ENCODE measurements at regions not wholly inside any gene's neighbourhood (a gene's known extent, or its start where the extent isn't known, plus 50 kb on each side); places are given as distances from the start of the nearest gene placed in this dataset.

GRCh38 chr9:115938479-115938878 is 215.1 kb upstream of the PAPPA start:
- Histone ChIP-seq H3K23ac (ENCODE audit: insufficient read length, low read depth, low read length) (no peak overlapping the region), H2AFZ (ENCODE audit: low read length) (no peak overlapping the region), H3K18ac (ENCODE audit: insufficient read length, low read depth, low read length) (no peak overlapping the region), H4K5ac (ENCODE audit: insufficient read length, low read depth, low read length) (no peak overlapping the region), H3K56ac (ENCODE audit: insufficient read length, low read depth, low read length) (no peak overlapping the region), H3K27me3 (ENCODE audit: insufficient read depth, low read length) (no peaks in the 10 kb centered on the region), H3K27ac (ENCODE audit: insufficient read length, low read depth, low read length) (no peak overlapping the region), H2BK20ac (ENCODE audit: low read depth, low read length, poor library complexity, severe bottlenecking) (no peak overlapping the region), H3K4me2 (ENCODE audit: insufficient read depth, insufficient read length, low read length) (no peak overlapping the region), H3K79me1 (ENCODE audit: insufficient read depth, low read depth, low read length, poor library complexity, severe bottlenecking) (no peaks in the 10 kb centered on the region), H4K20me1 (ENCODE audit: control insufficient read depth, insufficient read depth, insufficient read length) (no peaks in the 10 kb centered on the region), H3K79me2 (ENCODE audit: insufficient read depth, low read length) (no peaks in the 10 kb centered on the region), H4K8ac (replicated peaks; ENCODE audit: insufficient read length, low read depth, low read length) (no peak overlapping the region), H3K9me3 (ENCODE audit: control insufficient read depth, low read depth, low read length) (no peaks in the 10 kb centered on the region), H2BK5ac (ENCODE audit: insufficient read length, low read length) (no peak overlapping the region), H3K23me2 (ENCODE audit: insufficient read length, low read depth, low read length, poor library complexity, severe bottlenecking) (no peaks in the 10 kb centered on the region), H2AK5ac (ENCODE audit: insufficient read length, low read length) (no peak overlapping the region), H3K4ac (ENCODE audit: low read depth, low read length) (no peak overlapping the region), H2BK120ac (ENCODE audit: low read depth, low read length, poor library complexity, severe bottlenecking) (no peak overlapping the region), H4K91ac (ENCODE audit: insufficient read length, low read depth, low read length) (no peak overlapping the region), H3T11ph (ENCODE audit: low read length) (no peak overlapping the region), H3K14ac (ENCODE audit: insufficient read depth, low read length) (no peak overlapping the region), H2BK15ac (ENCODE audit: low read depth, low read length) (no peak overlapping the region), H3K9ac (ENCODE audit: extremely low read depth, insufficient read length, low read length) (no peak overlapping the region), H2BK12ac (ENCODE audit: insufficient read length, low read depth, low read length) (no peak overlapping the region), H3K4me1 (ENCODE audit: insufficient read depth, low read length) (no peaks in the 10 kb centered on the region)
- no peaks in the 10 kb centered on the region for H3K9me3 Mint-ChIP-seq
- H3K4me1 Mint-ChIP-seq: 0 out of 4 replicates have a peak, but pooled peaks cover 0 to under 1% of the 10 kb centered on the region in 2 experiments
- no peak overlapping the region for H3K27ac Mint-ChIP-seq
- H3K4me3 Mint-ChIP-seq: no peak overlapping the region
- TF ChIP-seq, protein P1, sequence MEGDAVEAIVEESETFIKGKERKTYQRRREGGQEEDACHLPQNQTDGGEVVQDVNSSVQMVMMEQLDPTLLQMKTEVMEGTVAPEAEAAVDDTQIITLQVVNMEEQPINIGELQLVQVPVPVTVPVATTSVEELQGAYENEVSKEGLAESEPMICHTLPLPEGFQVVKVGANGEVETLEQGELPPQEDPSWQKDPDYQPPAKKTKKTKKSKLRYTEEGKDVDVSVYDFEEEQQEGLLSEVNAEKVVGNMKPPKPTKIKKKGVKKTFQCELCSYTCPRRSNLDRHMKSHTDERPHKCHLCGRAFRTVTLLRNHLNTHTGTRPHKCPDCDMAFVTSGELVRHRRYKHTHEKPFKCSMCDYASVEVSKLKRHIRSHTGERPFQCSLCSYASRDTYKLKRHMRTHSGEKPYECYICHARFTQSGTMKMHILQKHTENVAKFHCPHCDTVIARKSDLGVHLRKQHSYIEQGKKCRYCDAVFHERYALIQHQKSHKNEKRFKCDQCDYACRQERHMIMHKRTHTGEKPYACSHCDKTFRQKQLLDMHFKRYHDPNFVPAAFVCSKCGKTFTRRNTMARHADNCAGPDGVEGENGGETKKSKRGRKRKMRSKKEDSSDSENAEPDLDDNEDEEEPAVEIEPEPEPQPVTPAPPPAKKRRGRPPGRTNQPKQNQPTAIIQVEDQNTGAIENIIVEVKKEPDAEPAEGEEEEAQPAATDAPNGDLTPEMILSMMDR (conservative IDR thresholded peaks at IDR 0.05): no peak
- H3K27me3 Mint-ChIP-seq (ENCODE audit: low read depth): peaks cover 4% of the 10 kb centered on the region; the same call in 1 of the 2 replicates
- WGBS (ENCODE audit: extremely low coverage, insufficient read length, low lambda C conversion rate): no CpG with 5 or more reads among the region's 1 CpG
- no peak for DNase-seq
- H3K36me3 Mint-ChIP-seq (ENCODE audit: insufficient read depth in 1 of 3, low read depth in 3 of 3): no peaks in the 10 kb centered on the region
